GM23338 (cell line): ENCODE measurements at regions not wholly inside any gene's neighbourhood (a gene's known extent, or its start where the extent isn't known, plus 50 kb on each side); places are given as distances from the start of the nearest gene placed in this dataset.

Experiments used
- ATAC-seq: fragments of 200-7000 bp; cut with Tn5 transposase; 3 replicates; pipeline ENCODE4 v1.9.1; 2020
- DNase-seq: peaks from one replicate; pipeline ENCODE4 v3.0.0-alpha.2; 2015; ENCODE audit warnings: low spot score
- H2AFZ ChIP-seq: fragments of 200-600 bp; sonication (generic); 2 replicates; pipeline ENCODE4 v1.8.0; 2016; ENCODE audit warnings: antibody characterized with exemption, mild to moderate bottlenecking, moderate library complexity
- H3F3A ChIP-seq: fragments of 200-600 bp; sonication (generic); replicated peaks from 2 replicates; pipeline ENCODE4 v1.8.0; 2017; ENCODE audit warnings: antibody characterized with exemption, mixed run types, low read depth
- H3K27ac ChIP-seq: fragments of 200-600 bp; sonication (generic); 2 replicates; pipeline ENCODE4 v1.6.1; 2016; ENCODE audit warnings: low read depth
- H3K27me3 ChIP-seq: fragments of 200-600 bp; sonication (generic); 2 replicates; pipeline ENCODE4 v1.8.0; 2016; ENCODE audit warnings: mild to moderate bottlenecking, mixed run types, moderate library complexity; ENCODE audit not compliant: insufficient read depth
- H3K36me3 ChIP-seq: fragments of 200-600 bp; sonication (generic); 2 replicates; pipeline ENCODE4 v1.8.0; 2016; ENCODE audit warnings: mild to moderate bottlenecking; ENCODE audit not compliant: insufficient read depth
- H3K4me1 ChIP-seq: fragments of 200-600 bp; sonication (generic); 2 replicates; pipeline ENCODE4 v1.8.0; 2016; ENCODE audit warnings: mild to moderate bottlenecking, moderate library complexity; ENCODE audit not compliant: insufficient read depth
- H3K4me2 ChIP-seq: fragments of 200-600 bp; sonication (generic); 2 replicates; pipeline ENCODE4 v1.7.1; 2017; ENCODE audit warnings: mixed run types
- H3K4me3 ChIP-seq: fragments of 200-600 bp; sonication (generic); 2 replicates; pipeline ENCODE4 v1.6.1; 2016; ENCODE audit warnings: mixed run types
- H3K79me2 ChIP-seq: fragments of 200-600 bp; sonication (generic); replicated peaks from 2 replicates; pipeline ENCODE4 v1.8.0; 2017; ENCODE audit warnings: mild to moderate bottlenecking; ENCODE audit not compliant: insufficient read depth
- H3K9me2 ChIP-seq: fragments of 200-600 bp; sonication (generic); 2 replicates; pipeline ENCODE4 v1.8.0; 2017; ENCODE audit not compliant: insufficient read depth
- H4K20me1 ChIP-seq: fragments of 200-600 bp; sonication (generic); replicated peaks from 2 replicates; pipeline ENCODE4 v1.8.0; 2017; ENCODE audit warnings: mild to moderate bottlenecking; ENCODE audit not compliant: insufficient read depth
- H3K27ac Mint-ChIP-seq: 2 replicates; pipeline ENCODE4 v1.8.0; 2020; ENCODE audit warnings: inconsistent platforms, mild to moderate bottlenecking, moderate library complexity, mixed read lengths
- H3K27me3 Mint-ChIP-seq: 3 replicates; pipeline ENCODE4 v1.8.0; 2022; ENCODE audit warnings: low read depth, mild to moderate bottlenecking, moderate library complexity, mixed read lengths, inconsistent platforms; ENCODE audit not compliant: insufficient read depth, poor library complexity
- H3K36me3 Mint-ChIP-seq: 3 replicates; pipeline ENCODE4 v1.8.0; 2021; ENCODE audit warnings: low read depth, mild to moderate bottlenecking, inconsistent platforms, moderate library complexity, mixed read lengths
- H3K4me1 Mint-ChIP-seq: 3 replicates; pipeline ENCODE4 v1.8.0; 2020; ENCODE audit warnings: mild to moderate bottlenecking, inconsistent platforms, mixed read lengths
- H3K4me3 Mint-ChIP-seq: 3 replicates; pipeline ENCODE4 v1.8.0; 2021; ENCODE audit warnings: moderate library complexity, mild to moderate bottlenecking, inconsistent platforms, mixed read lengths
- H3K9me3 Mint-ChIP-seq: 3 replicates; pipeline ENCODE4 v1.8.0; 2020; ENCODE audit warnings: moderate library complexity, mild to moderate bottlenecking, inconsistent platforms, mixed read lengths
- CREB1 ChIP-seq: fragments of 250-450 bp; sonication (Bioruptor Pico); IDR thresholded peaks from 2 replicates; pipeline ENCODE4 v1.5.0; 2020; ENCODE audit warnings: low read depth, mild to moderate bottlenecking, moderate library complexity
- ETS1 ChIP-seq: IDR thresholded peaks from 2 replicates; pipeline ENCODE4 v1.6.1; 2016; ENCODE audit warnings: antibody characterized with exemption
- EZH2 ChIP-seq: fragments of 200-600 bp; sonication (generic); IDR thresholded peaks from one replicate; pipeline ENCODE4 v1.8.0; 2017; ENCODE audit warnings: antibody characterized with exemption, mild to moderate bottlenecking, low read depth; ENCODE audit not compliant: unreplicated experiment
- EZH2phosphoT487 ChIP-seq: fragments of 200-600 bp; sonication (generic); IDR thresholded peaks from one replicate; pipeline ENCODE4 v1.8.1; 2018; ENCODE audit warnings: antibody characterized with exemption; ENCODE audit not compliant: unreplicated experiment
- JUNB ChIP-seq: IDR thresholded peaks from one replicate; pipeline ENCODE4 v1.6.1; 2016; ENCODE audit warnings: antibody characterized with exemption; ENCODE audit not compliant: unreplicated experiment
- NANOG ChIP-seq: IDR thresholded peaks from 2 replicates; pipeline ENCODE4 v1.6.1; 2016; ENCODE audit warnings: antibody characterized with exemption, borderline replicate concordance
- POLR2AphosphoS5 ChIP-seq: IDR thresholded peaks from 2 replicates; pipeline ENCODE4 v1.6.1; 2016; ENCODE audit warnings: antibody characterized with exemption, low read depth
- STAT1 ChIP-seq: IDR thresholded peaks from one replicate; pipeline ENCODE4 v1.6.1; 2016; ENCODE audit warnings: antibody characterized with exemption; ENCODE audit not compliant: unreplicated experiment
- ZNF114 ChIP-seq: fragments of 250-450 bp; sonication (Bioruptor Pico); IDR thresholded peaks from 2 replicates; pipeline ENCODE4 v1.5.0; 2020; ENCODE audit warnings: mild to moderate bottlenecking, moderate library complexity
- ZNF331 ChIP-seq: fragments of 250-450 bp; sonication (Bioruptor Pico); IDR thresholded peaks from 2 replicates; pipeline ENCODE4 v1.5.0; 2020; ENCODE audit warnings: low read depth, mild to moderate bottlenecking, moderate library complexity
- TF ChIP-seq, protein P1 (sequence below): fragments of 250-450 bp; sonication (Bioruptor Pico); IDR thresholded peaks from 2 replicates; pipeline ENCODE4 v1.5.0; 2020; ENCODE audit warnings: mild to moderate bottlenecking, moderate library complexity
- TF ChIP-seq, protein P2 (sequence below), 2 experiments: fragments of 200-600 bp in 1 of 2; sonication (generic) in 1 of 2; conservative IDR thresholded peaks; 2 replicates each; pipeline versions ENCODE4 v1.5.1 to v1.6.1; 2016 to 2017; ENCODE audit warnings: antibody characterized with exemption in 2 of 2, low read depth in 2 of 2, mild to moderate bottlenecking in 2 of 2, moderate library complexity in 1 of 2
- TF ChIP-seq, protein P3 (sequence below): IDR thresholded peaks from one replicate; pipeline ENCODE4 v1.6.1; 2018; ENCODE audit warnings: antibody characterized with exemption; ENCODE audit not compliant: unreplicated experiment

GRCh38 chr11:28808771-28809170 lies 700.6 kb downstream of the METTL15 start:
- peak overlapping the region; percentile 6; the same call in 1 of the 2 replicates for H2AFZ ChIP-seq
- peak overlapping the region; percentile 64; the same call in 1 of the 2 replicates for H3K27ac Mint-ChIP-seq
- H3K9me2 ChIP-seq = peaks cover under 1% of the 10 kb centered on the region; the same call in 1 of the 2 replicates
- ATAC-seq (no peak), DNase-seq (no peak)
- H3K36me3 Mint-ChIP-seq = no peaks in the 10 kb centered on the region
- H3F3A ChIP-seq = no peaks in the 10 kb centered on the region
- peaks cover 13% of the 10 kb centered on the region for H3K4me1 Mint-ChIP-seq
- H3K9me3 Mint-ChIP-seq = no peaks in the 10 kb centered on the region
- no peaks in the 10 kb centered on the region for H3K27me3 Mint-ChIP-seq
- no peaks in the 10 kb centered on the region for H3K36me3 ChIP-seq
- no peaks in the 10 kb centered on the region for H4K20me1 ChIP-seq
- H3K27ac ChIP-seq = no peak overlapping the region
- no peaks in the 10 kb centered on the region for H3K27me3 ChIP-seq
- no peak overlapping the region for H3K4me2 ChIP-seq
- peaks cover 8% of the 10 kb centered on the region; the same call in 1 of the 2 replicates for H3K4me1 ChIP-seq
- H3K4me3 Mint-ChIP-seq = no peak overlapping the region
- no peaks in the 10 kb centered on the region for H3K79me2 ChIP-seq
- TF ChIP-seq POLR2AphosphoS5 (no peak), NANOG (no peak), STAT1 (no peak), JUNB (no peak), CREB1 (CRISPR knock-in tag) (no peak), ZNF114 (CRISPR knock-in tag) (no peak), ZNF331 (CRISPR knock-in tag) (no peak), ETS1 (no peak), EZH2 (no peak), EZH2phosphoT487 (no peak)
- TF ChIP-seq, protein P1, sequence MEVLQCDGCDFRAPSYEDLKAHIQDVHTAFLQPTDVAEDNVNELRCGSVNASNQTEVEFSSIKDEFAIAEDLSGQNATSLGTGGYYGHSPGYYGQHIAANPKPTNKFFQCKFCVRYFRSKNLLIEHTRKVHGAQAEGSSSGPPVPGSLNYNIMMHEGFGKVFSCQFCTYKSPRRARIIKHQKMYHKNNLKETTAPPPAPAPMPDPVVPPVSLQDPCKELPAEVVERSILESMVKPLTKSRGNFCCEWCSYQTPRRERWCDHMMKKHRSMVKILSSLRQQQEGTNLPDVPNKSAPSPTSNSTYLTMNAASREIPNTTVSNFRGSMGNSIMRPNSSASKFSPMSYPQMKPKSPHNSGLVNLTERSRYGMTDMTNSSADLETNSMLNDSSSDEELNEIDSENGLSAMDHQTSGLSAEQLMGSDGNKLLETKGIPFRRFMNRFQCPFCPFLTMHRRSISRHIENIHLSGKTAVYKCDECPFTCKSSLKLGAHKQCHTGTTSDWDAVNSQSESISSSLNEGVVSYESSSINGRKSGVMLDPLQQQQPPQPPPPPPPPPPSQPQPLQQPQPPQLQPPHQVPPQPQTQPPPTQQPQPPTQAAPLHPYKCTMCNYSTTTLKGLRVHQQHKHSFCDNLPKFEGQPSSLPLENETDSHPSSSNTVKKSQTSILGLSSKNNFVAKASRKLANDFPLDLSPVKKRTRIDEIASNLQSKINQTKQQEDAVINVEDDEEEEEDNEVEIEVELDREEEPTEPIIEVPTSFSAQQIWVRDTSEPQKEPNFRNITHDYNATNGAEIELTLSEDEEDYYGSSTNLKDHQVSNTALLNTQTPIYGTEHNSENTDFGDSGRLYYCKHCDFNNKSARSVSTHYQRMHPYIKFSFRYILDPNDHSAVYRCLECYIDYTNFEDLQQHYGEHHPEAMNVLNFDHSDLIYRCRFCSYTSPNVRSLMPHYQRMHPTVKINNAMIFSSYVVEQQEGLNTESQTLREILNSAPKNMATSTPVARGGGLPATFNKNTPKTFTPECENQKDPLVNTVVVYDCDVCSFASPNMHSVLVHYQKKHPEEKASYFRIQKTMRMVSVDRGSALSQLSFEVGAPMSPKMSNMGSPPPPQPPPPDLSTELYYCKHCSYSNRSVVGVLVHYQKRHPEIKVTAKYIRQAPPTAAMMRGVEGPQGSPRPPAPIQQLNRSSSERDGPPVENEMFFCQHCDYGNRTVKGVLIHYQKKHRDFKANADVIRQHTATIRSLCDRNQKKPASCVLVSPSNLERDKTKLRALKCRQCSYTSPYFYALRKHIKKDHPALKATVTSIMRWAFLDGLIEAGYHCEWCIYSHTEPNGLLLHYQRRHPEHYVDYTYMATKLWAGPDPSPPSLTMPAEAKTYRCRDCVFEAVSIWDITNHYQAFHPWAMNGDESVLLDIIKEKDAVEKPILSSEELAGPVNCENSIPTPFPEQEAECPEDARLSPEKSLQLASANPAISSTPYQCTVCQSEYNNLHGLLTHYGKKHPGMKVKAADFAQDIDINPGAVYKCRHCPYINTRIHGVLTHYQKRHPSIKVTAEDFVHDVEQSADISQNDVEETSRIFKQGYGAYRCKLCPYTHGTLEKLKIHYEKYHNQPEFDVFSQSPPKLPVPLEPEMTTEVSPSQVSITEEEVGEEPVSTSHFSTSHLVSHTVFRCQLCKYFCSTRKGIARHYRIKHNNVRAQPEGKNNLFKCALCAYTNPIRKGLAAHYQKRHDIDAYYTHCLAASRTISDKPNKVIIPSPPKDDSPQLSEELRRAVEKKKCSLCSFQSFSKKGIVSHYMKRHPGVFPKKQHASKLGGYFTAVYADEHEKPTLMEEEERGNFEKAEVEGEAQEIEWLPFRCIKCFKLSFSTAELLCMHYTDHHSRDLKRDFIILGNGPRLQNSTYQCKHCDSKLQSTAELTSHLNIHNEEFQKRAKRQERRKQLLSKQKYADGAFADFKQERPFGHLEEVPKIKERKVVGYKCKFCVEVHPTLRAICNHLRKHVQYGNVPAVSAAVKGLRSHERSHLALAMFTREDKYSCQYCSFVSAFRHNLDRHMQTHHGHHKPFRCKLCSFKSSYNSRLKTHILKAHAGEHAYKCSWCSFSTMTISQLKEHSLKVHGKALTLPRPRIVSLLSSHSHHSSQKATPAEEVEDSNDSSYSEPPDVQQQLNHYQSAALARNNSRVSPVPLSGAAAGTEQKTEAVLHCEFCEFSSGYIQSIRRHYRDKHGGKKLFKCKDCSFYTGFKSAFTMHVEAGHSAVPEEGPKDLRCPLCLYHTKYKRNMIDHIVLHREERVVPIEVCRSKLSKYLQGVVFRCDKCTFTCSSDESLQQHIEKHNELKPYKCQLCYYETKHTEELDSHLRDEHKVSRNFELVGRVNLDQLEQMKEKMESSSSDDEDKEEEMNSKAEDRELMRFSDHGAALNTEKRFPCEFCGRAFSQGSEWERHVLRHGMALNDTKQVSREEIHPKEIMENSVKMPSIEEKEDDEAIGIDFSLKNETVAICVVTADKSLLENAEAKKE (CRISPR knock-in tag) = no peak
- TF ChIP-seq, protein P2, sequence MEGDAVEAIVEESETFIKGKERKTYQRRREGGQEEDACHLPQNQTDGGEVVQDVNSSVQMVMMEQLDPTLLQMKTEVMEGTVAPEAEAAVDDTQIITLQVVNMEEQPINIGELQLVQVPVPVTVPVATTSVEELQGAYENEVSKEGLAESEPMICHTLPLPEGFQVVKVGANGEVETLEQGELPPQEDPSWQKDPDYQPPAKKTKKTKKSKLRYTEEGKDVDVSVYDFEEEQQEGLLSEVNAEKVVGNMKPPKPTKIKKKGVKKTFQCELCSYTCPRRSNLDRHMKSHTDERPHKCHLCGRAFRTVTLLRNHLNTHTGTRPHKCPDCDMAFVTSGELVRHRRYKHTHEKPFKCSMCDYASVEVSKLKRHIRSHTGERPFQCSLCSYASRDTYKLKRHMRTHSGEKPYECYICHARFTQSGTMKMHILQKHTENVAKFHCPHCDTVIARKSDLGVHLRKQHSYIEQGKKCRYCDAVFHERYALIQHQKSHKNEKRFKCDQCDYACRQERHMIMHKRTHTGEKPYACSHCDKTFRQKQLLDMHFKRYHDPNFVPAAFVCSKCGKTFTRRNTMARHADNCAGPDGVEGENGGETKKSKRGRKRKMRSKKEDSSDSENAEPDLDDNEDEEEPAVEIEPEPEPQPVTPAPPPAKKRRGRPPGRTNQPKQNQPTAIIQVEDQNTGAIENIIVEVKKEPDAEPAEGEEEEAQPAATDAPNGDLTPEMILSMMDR (conservative IDR thresholded peaks at IDR 0.05; ENCODE audit: low read depth in 2 of 2) = no peak
- TF ChIP-seq, protein P3, sequence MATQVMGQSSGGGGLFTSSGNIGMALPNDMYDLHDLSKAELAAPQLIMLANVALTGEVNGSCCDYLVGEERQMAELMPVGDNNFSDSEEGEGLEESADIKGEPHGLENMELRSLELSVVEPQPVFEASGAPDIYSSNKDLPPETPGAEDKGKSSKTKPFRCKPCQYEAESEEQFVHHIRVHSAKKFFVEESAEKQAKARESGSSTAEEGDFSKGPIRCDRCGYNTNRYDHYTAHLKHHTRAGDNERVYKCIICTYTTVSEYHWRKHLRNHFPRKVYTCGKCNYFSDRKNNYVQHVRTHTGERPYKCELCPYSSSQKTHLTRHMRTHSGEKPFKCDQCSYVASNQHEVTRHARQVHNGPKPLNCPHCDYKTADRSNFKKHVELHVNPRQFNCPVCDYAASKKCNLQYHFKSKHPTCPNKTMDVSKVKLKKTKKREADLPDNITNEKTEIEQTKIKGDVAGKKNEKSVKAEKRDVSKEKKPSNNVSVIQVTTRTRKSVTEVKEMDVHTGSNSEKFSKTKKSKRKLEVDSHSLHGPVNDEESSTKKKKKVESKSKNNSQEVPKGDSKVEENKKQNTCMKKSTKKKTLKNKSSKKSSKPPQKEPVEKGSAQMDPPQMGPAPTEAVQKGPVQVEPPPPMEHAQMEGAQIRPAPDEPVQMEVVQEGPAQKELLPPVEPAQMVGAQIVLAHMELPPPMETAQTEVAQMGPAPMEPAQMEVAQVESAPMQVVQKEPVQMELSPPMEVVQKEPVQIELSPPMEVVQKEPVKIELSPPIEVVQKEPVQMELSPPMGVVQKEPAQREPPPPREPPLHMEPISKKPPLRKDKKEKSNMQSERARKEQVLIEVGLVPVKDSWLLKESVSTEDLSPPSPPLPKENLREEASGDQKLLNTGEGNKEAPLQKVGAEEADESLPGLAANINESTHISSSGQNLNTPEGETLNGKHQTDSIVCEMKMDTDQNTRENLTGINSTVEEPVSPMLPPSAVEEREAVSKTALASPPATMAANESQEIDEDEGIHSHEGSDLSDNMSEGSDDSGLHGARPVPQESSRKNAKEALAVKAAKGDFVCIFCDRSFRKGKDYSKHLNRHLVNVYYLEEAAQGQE = no peak
- no peak overlapping the region for H3K4me3 ChIP-seq
